HEK293T (cell line): ENCODE measurements at regions not wholly inside any gene's neighbourhood (a gene's known extent, or its start where the extent isn't known, plus 50 kb on each side); places are given as distances from the start of the nearest gene placed in this dataset.

Source experiments
- CTCF ChIA-PET: fragments of 350-600 bp; formaldehyde crosslinking; extraction: SDS; loops from one replicate; lab custom pipeline; 2021; ENCODE audit warnings: antibody characterized with exemption, inconsistent platforms; lab: Yijun Ruan, JAX
- POLR2A ChIA-PET: fragments of 350-600 bp; formaldehyde crosslinking; extraction: SDS; loops from one replicate; lab custom pipeline; 2020; ENCODE audit warnings: antibody characterized with exemption, inconsistent platforms; lab: Yijun Ruan, JAX
- DNase-seq: peaks from one replicate; pipeline ENCODE4 v3.0.0; 2012; ENCODE audit warnings: mixed read lengths; ENCODE audit errors: extremely low spot score
- ARNT ChIP-seq: fragments of 450-650 bp; IDR thresholded peaks from 2 replicates; pipeline ENCODE4 v1.6.1; 2017; ENCODE audit warnings: mild to moderate bottlenecking
- BHLHE40 ChIP-seq: fragments of 450-650 bp; IDR thresholded peaks from 2 replicates; pipeline ENCODE4 v1.6.1; 2016; ENCODE audit warnings: mild to moderate bottlenecking, moderate library complexity, borderline replicate concordance
- CTBP1 ChIP-seq: fragments of 450-650 bp; IDR thresholded peaks from 2 replicates; pipeline ENCODE4 v1.6.1; 2016; ENCODE audit warnings: borderline replicate concordance
- ELF4 ChIP-seq: fragments of 450-650 bp; IDR thresholded peaks from 2 replicates; pipeline ENCODE4 v1.6.1; 2017; ENCODE audit warnings: antibody characterized with exemption
- FOXA1 ChIP-seq: fragments of 450-650 bp; IDR thresholded peaks from 2 replicates; pipeline ENCODE4 v1.6.1; 2016; ENCODE audit warnings: mild to moderate bottlenecking
- FOXK2 ChIP-seq: fragments of 450-650 bp; IDR thresholded peaks from 2 replicates; pipeline ENCODE4 v1.6.1; 2016; ENCODE audit warnings: mild to moderate bottlenecking
- FOXM1 ChIP-seq: fragments of 450-650 bp; IDR thresholded peaks from 2 replicates; pipeline ENCODE4 v1.6.1; 2017; ENCODE audit warnings: mild to moderate bottlenecking, borderline replicate concordance
- HDGF ChIP-seq: fragments of 450-650 bp; IDR thresholded peaks from 2 replicates; pipeline ENCODE4 v1.6.1; 2017; ENCODE audit warnings: antibody characterized with exemption, borderline replicate concordance
- L3MBTL2 ChIP-seq: fragments of 450-650 bp; conservative IDR thresholded peaks from 2 replicates; pipeline ENCODE4 v1.6.1; 2016; ENCODE audit warnings: mild to moderate bottlenecking
- LEF1 ChIP-seq: fragments of 450-650 bp; IDR thresholded peaks from 2 replicates; pipeline ENCODE4 v1.6.1; 2017; ENCODE audit warnings: mild to moderate bottlenecking, borderline replicate concordance
- NFRKB ChIP-seq: fragments of 450-650 bp; IDR thresholded peaks from 2 replicates; pipeline ENCODE4 v1.6.1; 2016; ENCODE audit warnings: mild to moderate bottlenecking, moderate library complexity
- SP1 ChIP-seq: fragments of 450-650 bp; IDR thresholded peaks from 2 replicates; pipeline ENCODE4 v1.6.1; 2017
- SUZ12 ChIP-seq: fragments of 450-650 bp; IDR thresholded peaks from 2 replicates; pipeline ENCODE4 v1.6.1; 2016; ENCODE audit warnings: mild to moderate bottlenecking
- TARDBP ChIP-seq: fragments of 450-650 bp; IDR thresholded peaks from 2 replicates; pipeline ENCODE4 v1.6.1; 2016
- ZNF384 ChIP-seq: fragments of 450-650 bp; IDR thresholded peaks from 2 replicates; pipeline ENCODE4 v1.6.1; 2016
- TF ChIP-seq, protein P1 (sequence below): fragments of 450-650 bp; IDR thresholded peaks from 2 replicates; pipeline ENCODE4 v1.6.1; 2016

DNA sequence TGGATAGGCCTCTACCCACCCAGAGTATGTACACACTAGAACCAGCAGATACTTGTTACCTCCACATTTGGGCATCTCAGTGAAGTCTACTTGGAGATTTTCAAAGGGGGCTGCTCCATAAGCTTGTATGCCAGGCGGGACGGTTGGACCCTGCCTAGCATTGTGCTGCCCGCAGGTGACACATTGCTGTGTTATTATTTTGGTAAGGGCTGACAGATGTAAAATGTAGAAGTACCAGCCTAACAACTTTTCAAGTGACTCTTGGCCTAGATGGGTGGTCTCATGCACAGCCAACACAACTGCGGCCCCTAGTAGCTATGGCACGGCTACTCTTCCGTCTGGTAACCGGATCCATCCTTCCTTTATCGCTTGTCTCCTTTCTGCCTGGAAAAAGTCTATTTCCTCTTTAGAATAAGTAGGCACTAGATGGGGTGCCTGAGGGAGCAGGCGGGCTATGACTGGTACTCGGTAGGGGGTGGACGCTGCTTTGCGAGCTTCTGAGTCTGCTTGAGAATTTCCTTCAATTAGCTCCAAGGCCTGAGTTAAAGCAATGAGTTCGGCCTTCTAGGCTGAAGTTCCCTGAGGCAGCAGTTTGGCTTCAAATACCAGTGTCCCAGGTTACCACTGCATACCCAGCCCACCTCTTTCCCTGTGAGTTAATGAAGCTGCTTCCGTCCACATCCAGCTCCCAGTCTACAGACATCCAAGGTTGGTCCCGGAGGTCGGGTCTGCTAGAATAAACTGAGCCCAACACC lies 405.3 kb downstream of the TGFB2 start:
- no peak for DNase-seq
- CTCF ChIA-PET = no interaction called here
- TF ChIP-seq NFRKB (no peak), ELF4 (no peak), SP1 (no peak), L3MBTL2 (no peak), LEF1 (no peak), ARNT (no peak), BHLHE40 (no peak), CTBP1 (no peak), FOXA1 (no peak), SUZ12 (no peak), HDGF (no peak), FOXM1 (no peak), FOXK2 (no peak), TARDBP (no peak), ZNF384 (no peak)
- TF ChIP-seq, protein P1, sequence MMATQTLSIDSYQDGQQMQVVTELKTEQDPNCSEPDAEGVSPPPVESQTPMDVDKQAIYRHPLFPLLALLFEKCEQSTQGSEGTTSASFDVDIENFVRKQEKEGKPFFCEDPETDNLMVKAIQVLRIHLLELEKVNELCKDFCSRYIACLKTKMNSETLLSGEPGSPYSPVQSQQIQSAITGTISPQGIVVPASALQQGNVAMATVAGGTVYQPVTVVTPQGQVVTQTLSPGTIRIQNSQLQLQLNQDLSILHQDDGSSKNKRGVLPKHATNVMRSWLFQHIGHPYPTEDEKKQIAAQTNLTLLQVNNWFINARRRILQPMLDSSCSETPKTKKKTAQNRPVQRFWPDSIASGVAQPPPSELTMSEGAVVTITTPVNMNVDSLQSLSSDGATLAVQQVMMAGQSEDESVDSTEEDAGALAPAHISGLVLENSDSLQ = no peak

DNA sequence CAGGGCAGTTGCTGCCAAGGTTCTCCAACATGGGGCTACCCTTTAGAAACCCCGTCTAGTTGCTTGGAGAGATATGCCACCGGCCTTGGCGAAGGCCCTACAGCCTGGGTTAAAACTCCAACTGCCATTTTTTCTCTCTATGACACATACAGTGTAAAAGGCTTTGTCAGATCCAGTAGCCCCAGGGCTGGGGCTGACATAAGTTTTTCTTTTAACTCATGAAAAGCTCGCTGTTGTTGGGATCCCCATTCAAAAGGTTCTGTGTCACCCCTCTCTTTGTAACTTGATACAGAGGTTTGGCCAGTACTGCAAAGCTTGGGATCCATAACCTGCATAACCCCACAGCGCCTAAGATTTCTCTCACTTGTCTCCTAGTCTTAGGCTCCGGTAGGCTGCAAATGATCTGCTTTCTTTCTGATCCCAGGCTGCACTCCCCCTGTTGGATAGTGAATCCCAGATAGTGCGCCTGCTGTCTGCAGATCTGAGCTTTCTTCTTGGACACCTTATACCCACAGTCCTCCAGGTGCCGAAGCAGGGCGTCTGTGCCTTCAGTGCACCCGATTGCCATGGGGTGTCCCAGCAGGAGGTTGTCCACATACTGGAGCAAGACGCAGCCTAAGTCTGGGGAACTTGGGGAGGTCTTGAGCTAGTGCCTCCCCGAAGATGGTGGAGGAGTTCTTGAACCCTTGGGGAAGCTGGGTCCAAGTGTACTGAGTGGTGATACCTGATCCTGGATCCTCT lies 406.2 kb downstream of the TGFB2 start:
- CTCF ChIA-PET = no interaction called here
- TF ChIP-seq LEF1 (no peak), SP1 (no peak), CTBP1 (no peak), SUZ12 (no peak), ZNF384 (no peak)
- DNase-seq = no peak
- POLR2A ChIA-PET = no interaction called here

More for the DNA sequence above, 405.3 kb downstream of the TGFB2 start:
- POLR2A ChIA-PET = no interaction called here

DNA sequence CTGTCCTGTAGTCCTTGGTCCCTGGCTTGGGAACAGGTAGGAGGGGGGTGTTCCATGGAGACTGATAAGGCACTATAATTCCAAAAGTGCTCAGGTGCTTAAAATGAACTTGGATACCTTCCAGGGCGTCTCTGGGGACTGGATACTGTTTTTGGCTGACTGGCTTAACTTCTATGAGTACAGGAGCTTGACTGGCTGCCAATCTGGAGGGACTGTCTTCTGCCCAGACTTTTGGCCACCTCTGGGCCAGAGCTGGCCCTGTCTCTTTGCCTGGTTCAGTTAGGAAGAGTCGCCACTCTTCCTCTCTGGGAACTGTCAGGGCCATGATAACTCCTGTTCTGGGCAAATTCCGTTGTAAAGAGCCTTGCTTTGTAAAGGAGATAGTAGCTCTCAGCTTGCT lies 407.0 kb downstream of the TGFB2 start:
- POLR2A ChIA-PET = no interaction called here
- CTCF ChIA-PET = no interaction called here
- TF ChIP-seq ZNF384 (no peak), SUZ12 (no peak), LEF1 (no peak), ARNT (no peak), SP1 (no peak), FOXA1 (no peak), TARDBP (no peak), NFRKB (no peak)
- no peak for DNase-seq

DNA sequence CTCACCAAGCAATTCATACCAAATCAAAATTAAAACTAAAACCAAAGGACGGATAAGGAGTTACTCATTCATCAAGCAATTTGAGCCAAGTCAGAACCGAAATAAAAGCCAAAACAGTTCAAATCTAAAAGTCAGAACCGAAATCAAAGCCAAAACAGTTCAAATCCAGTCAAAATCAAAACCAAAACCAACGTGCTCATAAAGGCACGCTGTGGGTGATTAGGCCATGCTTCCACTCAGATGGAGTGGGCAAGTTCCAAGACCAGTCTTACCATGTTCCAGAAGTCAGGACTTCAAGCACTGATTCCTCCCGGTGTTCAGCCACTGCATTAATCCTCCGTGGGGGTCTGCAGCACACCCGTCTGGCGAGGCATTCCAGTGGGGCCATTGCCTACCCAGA lies 409.3 kb downstream of the TGFB2 start:
- ChIA-PET POLR2A (no interaction called here), CTCF (no interaction called here)
- no peak for DNase-seq
- TF ChIP-seq TARDBP (no peak), SP1 (no peak), CTBP1 (no peak), FOXM1 (no peak), FOXA1 (no peak), HDGF (no peak), ZNF384 (no peak), ARNT (no peak), FOXK2 (no peak), NFRKB (no peak), BHLHE40 (no peak)
- TF ChIP-seq, protein P1 = no peak

DNA sequence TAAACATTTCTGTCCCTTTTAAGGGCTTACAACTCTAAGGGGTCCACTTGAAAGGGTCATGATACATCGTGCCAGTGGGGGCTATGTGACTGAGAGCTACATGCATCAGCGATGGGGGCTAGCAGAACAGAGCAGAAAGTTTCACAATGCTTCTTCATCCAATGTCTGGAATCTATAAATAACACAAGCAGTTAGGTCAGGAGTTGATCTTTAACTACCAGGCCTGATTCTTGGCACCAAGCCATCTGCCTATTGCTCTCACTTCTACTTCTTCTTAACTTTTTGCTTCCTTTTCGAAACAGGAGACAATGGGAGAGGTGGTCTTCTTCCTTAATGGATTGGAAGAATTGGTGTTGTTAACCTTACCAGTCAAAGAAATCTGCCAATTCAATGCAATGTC lies 410.0 kb downstream of the TGFB2 start:
- POLR2A ChIA-PET = no interaction called here
- TF ChIP-seq FOXK2 (no peak), SUZ12 (no peak)

DNA sequence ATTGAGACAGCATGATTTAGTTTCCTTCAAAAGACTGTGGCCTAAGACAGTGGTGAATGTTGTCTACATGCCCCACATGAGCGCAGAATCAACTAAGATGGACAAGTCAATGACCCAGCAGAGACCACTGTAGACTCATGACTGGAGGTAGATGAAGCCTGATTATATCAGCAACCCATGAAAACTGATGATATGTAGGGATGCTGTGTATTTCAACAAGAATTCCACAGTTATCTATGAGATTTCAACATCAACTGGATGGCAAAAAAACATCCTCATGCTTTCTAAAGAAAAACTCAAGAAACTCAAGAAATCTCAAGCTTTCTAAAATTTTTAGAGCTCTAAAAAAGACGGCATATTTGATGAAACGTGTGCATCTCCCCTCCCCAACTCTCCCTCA lies 413.9 kb upstream of the LYPLAL1 start:
- no peak for DNase-seq
- TF ChIP-seq FOXM1 (no peak), HDGF (no peak), NFRKB (no peak), ELF4 (no peak), BHLHE40 (no peak), FOXA1 (no peak), SUZ12 (no peak), LEF1 (no peak), CTBP1 (no peak), L3MBTL2 (no peak), ZNF384 (no peak), FOXK2 (no peak), ARNT (no peak), SP1 (no peak), TARDBP (no peak)
- TF ChIP-seq, protein P1 = no peak
- CTCF ChIA-PET = no interaction called here
- POLR2A ChIA-PET = no interaction called here

More for the DNA sequence above, 410.0 kb downstream of the TGFB2 start:
- no peak for DNase-seq
- CTCF ChIA-PET = no interaction called here
